Activated naive CD4-positive, alpha-beta T cell treated with anti-CD3 and anti-CD28 coated beads, Interleukin-2, amount 50 U/mL, for 16 hours (primary cell): ENCODE measurements at regions not wholly inside any gene's neighbourhood (a gene's known extent, or its start where the extent isn't known, plus 50 kb on each side); places are given as distances from the start of the nearest gene placed in this dataset.
"Not testable (repeated sequence)": the region's sequence is repeated elsewhere in the genome, so short reads cannot be mapped to it uniquely, and the experiment has no call there.

ENCODE experiments used
- DNase-seq: peaks from one replicate; pipeline ENCODE4 v3.0.0-alpha.2; 2020

GRCh38 chr11:67873223-67873622 is 130.7 kb downstream of the UNC93B1 start:
- not testable (repeated sequence) for DNase-seq

GRCh38 chr11:67871168-67871567 is 132.7 kb downstream of the UNC93B1 start:
- DNase-seq: not testable (repeated sequence)

GRCh38 chr11:67862896-67863295 is 141.0 kb downstream of the UNC93B1 start:
- DNase-seq: not testable (repeated sequence)

- DNase-seq: peak; percentile 60
Observed at GRCh38 chr11:67859513-67860161, 144.3 kb downstream of the UNC93B1 start.

- DNase-seq: not testable (repeated sequence)
Observed at GRCh38 chr11:67850747-67851146, 153.2 kb downstream of the UNC93B1 start.

GRCh38 chr11:67849766-67850165 is 154.1 kb downstream of the UNC93B1 start:
- not testable (repeated sequence) for DNase-seq

GRCh38 chr11:67847896-67848875 is 155.7 kb downstream of the UNC93B1 start:
- not testable (repeated sequence) for DNase-seq

- DNase-seq: not testable (repeated sequence)
Observed at GRCh38 chr11:67846303-67846702, 157.6 kb downstream of the UNC93B1 start.

- DNase-seq: not testable (repeated sequence)
Observed at GRCh38 chr11:67845296-67845695, 158.6 kb downstream of the UNC93B1 start.

GRCh38 chr11:67840599-67840998 is 163.3 kb downstream of the UNC93B1 start:
- not testable (repeated sequence) for DNase-seq

GRCh38 chr11:67830152-67830551 is 155.7 kb upstream of the ALDH3B2 start:
- DNase-seq: not testable (repeated sequence)

GRCh38 chr11:67826951-67827296 is 152.5 kb upstream of the ALDH3B2 start:
- not testable (repeated sequence) for DNase-seq

GRCh38 chr11:67826028-67826950 is 151.9 kb upstream of the ALDH3B2 start:
- not testable (repeated sequence) for DNase-seq

GRCh38 chr11:67824861-67825260 is 150.4 kb upstream of the ALDH3B2 start:
- not testable (repeated sequence) for DNase-seq

- DNase-seq: no peak
Observed at GRCh38 chr11:67820081-67820480, 145.7 kb upstream of the ALDH3B2 start.

- DNase-seq: not testable (repeated sequence)
Observed at GRCh38 chr11:67817558-67817957, 143.1 kb upstream of the ALDH3B2 start.

GRCh38 chr11:67809301-67809700 is 134.9 kb upstream of the ALDH3B2 start:
- DNase-seq: not testable (repeated sequence)

GRCh38 chr11:67807896-67808295 is 133.5 kb upstream of the ALDH3B2 start:
- not testable (repeated sequence) for DNase-seq

- DNase-seq: not testable (repeated sequence)
Observed at GRCh38 chr11:67806728-67807235, 132.4 kb upstream of the ALDH3B2 start.

- not testable (repeated sequence) for DNase-seq
Observed at GRCh38 chr11:67806183-67806582, 131.8 kb upstream of the ALDH3B2 start.

- DNase-seq: peak; percentile 99
Observed at GRCh38 chr11:67805253-67806126, 131.1 kb upstream of the ALDH3B2 start.
